GM10248 (cell line): ENCODE measurements at regions not wholly inside any gene's neighbourhood (a gene's known extent, or its start where the extent isn't known, plus 50 kb on each side); places are given as distances from the start of the nearest gene placed in this dataset.

Source experiments
- CTCF ChIA-PET: fragments of 300-600 bp; sonication (Branson Sonifier 250); formaldehyde crosslinking; extraction: SDS; loops from one replicate; lab custom pipeline; 2021; ENCODE audit warnings: antibody characterized with exemption; lab: Yijun Ruan, JAX
- POLR2A ChIA-PET: fragments of 350-650 bp; sonication (Branson Sonifier 250); formaldehyde crosslinking; extraction: SDS; loops from one replicate; lab custom pipeline; 2020; ENCODE audit warnings: antibody characterized with exemption; lab: Yijun Ruan, JAX
- DNase-seq: peaks from one replicate; pipeline ENCODE4 v3.0.0; 2012; ENCODE audit errors: extremely low spot score
- CTCF ChIP-seq: IDR thresholded peaks from 2 replicates; pipeline ENCODE4 v1.5.1; 2012; ENCODE audit warnings: mild to moderate bottlenecking, low read depth; ENCODE audit errors: extremely low read depth, missing control alignments, control extremely low read depth

- DNase-seq: no peak
- ChIA-PET CTCF (interaction anchor here (0.8 to 3.5 kb wide), 3 partner anchors 12 to 392 kb away, joined by 3 to 12 read pairs (median 3); no protein-coding TSS in a partner anchor), POLR2A (interaction anchor here (0.6 kb wide), 1 partner anchor 186 kb away, joined by 4 read pairs; no protein-coding TSS in a partner anchor)
- no peak for TF ChIP-seq CTCF
Observed at GRCh38 chr4:122541996-122542395, 78.9 kb downstream of the IL21 start.

GRCh38 chr4:122540838-122541237 is 80.0 kb downstream of the IL21 start:
- POLR2A ChIA-PET: no interaction called here
- DNase-seq: no peak
- TF ChIP-seq CTCF: no peak
- CTCF ChIA-PET: interaction anchor here (1.9 kb wide), 1 partner anchor 37 kb away, joined by 6 read pairs; no protein-coding TSS in a partner anchor

GRCh38 chr4:122539861-122540465 is 80.9 kb downstream of the IL21 start:
- DNase-seq: no peak
- no peak for TF ChIP-seq CTCF
- CTCF ChIA-PET: interaction anchor here (1.9 kb wide), 1 partner anchor 37 kb away, joined by 6 read pairs; no protein-coding TSS in a partner anchor
- POLR2A ChIA-PET: no interaction called here

- CTCF ChIA-PET: interaction anchor here (1.1 to 1.4 kb wide), 2 partner anchors 41 to 83 kb away, joined by 3 to 6 read pairs; no protein-coding TSS in a partner anchor
- POLR2A ChIA-PET: no interaction called here
- TF ChIP-seq CTCF: no peak
- no peak for DNase-seq
Observed at GRCh38 chr4:122537388-122538135, 81.0 kb upstream of the IL2 start.

GRCh38 chr4:122536001-122536400 is 79.5 kb upstream of the IL2 start:
- DNase-seq: no peak
- no peak for TF ChIP-seq CTCF
- ChIA-PET CTCF (no interaction called here), POLR2A (no interaction called here)

GRCh38 chr4:122534776-122535175 is 78.3 kb upstream of the IL2 start:
- CTCF ChIA-PET: interaction anchor here (0.9 kb wide), 1 partner anchor 22 kb away, joined by 3 read pairs; no protein-coding TSS in a partner anchor
- no peak for DNase-seq
- no peak for TF ChIP-seq CTCF
- POLR2A ChIA-PET: no interaction called here
